ENCODE measurements at regions not wholly inside any gene's neighbourhood (a gene's known extent, or its start where the extent isn't known, plus 50 kb on each side); places are given as distances from the start of the nearest gene placed in this dataset.

DNA sequence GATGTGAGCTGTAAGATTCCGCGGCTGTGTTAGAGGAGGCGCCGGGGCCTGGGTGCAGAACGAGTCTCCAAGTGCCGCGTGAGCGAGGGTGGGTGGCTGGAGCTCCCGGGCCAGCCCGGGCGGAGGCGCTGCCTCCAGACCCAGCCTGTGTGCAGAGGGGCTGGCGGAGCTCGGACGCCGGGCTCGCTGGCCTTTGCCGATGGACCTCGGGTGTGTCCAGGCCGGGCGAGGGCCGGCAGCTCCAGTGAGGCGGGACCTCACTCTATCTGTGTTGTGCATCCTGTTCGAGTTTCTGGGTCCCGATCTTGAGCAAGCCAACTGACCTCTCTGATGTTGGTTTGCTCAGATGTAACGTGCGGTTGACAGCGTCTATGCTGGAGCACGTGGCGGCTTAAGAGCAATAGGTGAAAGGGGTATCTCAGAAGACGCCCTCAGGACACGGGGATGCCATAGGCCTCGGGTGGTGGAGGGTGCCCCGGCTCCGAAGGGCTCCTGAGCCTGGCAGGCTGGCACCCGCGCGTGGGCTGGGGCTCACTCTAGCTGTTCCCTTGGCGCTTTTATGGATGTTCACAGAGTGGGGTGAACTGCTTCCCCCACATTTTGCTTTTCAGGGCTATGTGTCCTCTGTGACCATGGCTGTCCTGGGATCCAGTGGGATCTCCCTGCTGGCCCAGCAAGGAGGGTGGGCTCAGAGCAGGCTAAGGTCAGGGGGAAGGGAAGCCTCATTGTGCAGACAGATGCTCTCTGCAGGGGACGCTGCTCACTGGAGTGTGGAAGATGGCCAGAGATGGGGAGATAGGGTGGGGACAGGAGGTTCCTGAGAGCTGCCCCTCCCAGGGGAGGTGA, 69.8 kb downstream of the MRPL36 start:
- TF ChIP-seq POLR2AphosphoS5 (IDR thresholded peaks at IDR 0.05; ENCODE audit: low read depth, low read length), result no peak
- TF ChIP-seq POLR2A (IDR thresholded peaks at IDR 0.05; ENCODE audit: low read depth, low read length), result no peak
- TF ChIP-seq TAF1 (IDR thresholded peaks at IDR 0.05; ENCODE audit: borderline replicate concordance, low read depth, low read length), result no peak
- FAIRE-seq, result no peak
- DNase-seq (ENCODE audit: insufficient read length), result no peak

DNA sequence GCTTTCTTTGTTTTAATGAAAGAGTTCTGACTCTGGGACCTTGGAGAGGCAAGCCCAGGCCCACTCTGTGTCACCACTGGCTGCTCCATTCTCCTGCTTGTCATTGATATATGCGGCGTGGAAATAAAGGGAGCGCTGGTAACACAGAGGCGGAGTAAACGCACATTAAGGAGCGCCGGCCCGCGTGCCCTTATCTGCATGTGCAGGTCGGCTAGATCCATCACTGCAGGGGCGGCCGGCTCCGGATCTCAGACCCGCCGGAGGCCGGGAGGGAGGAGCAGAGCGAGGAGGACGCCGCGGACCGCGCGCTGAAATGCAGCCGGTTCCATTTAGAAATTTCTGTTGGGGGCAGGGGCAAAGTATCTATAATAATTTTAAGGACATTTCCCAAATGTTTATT, 70.8 kb downstream of the MRPL36 start:
- no peak for DNase-seq (ENCODE audit: insufficient read length)
- TF ChIP-seq POLR2A (IDR thresholded peaks at IDR 0.05; ENCODE audit: low read depth, low read length) (no peak), POLR2AphosphoS5 (IDR thresholded peaks at IDR 0.05; ENCODE audit: low read depth, low read length) (no peak), TAF1 (IDR thresholded peaks at IDR 0.05; ENCODE audit: borderline replicate concordance, low read depth, low read length) (no peak)
- no peak for FAIRE-seq

DNA sequence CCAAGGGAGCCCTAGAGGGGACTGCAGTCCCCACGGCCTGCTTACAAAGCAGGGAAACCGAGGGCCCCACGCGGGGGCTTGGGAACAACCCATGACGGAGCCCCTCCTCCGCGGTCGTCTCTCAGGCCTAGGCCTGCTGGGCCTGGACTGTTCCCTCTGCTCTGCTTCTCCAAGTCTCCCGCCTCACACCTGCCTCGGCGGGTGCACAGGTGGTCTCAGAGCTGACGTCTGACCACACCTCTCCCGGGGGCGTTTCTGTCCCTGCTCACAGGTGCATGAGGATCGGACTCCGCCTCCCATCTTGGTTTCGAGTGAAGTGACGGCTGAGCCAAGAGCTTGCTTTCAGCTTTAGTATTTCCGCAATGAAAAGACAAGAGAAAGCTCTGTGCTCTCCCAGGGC, 72.1 kb downstream of the MRPL36 start:
- FAIRE-seq (no peak), DNase-seq (ENCODE audit: insufficient read length) (no peak)
- TF ChIP-seq POLR2A (IDR thresholded peaks at IDR 0.05; ENCODE audit: low read depth, low read length) (no peak), TAF1 (IDR thresholded peaks at IDR 0.05; ENCODE audit: borderline replicate concordance, low read depth, low read length) (no peak), POLR2AphosphoS5 (IDR thresholded peaks at IDR 0.05; ENCODE audit: low read depth, low read length) (no peak)

DNA sequence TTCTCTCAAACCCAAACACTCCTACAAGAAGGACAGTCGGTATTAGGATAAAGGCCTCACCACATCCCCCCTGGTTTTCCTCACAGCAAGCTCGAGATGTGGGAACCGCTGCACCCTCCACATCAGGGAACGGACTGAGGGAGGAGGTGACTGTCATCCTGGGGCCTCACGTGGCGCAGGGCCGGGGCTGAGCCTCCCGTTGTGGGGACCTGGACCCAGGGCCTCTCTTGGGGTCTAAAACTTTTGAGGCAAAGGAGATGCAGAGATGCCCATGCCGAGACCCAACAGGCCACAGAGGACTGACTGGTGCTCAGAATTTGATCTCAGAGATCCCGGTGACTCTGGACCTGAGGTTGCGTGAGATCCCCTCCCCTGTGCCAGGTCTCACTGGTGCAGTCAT, 72.7 kb downstream of the MRPL36 start:
- FAIRE-seq, result no peak
- DNase-seq (ENCODE audit: insufficient read length), result no peak
- TF ChIP-seq POLR2AphosphoS5 (IDR thresholded peaks at IDR 0.05; ENCODE audit: low read depth, low read length) (no peak), POLR2A (IDR thresholded peaks at IDR 0.05; ENCODE audit: low read depth, low read length) (no peak), TAF1 (IDR thresholded peaks at IDR 0.05; ENCODE audit: borderline replicate concordance, low read depth, low read length) (no peak)

DNA sequence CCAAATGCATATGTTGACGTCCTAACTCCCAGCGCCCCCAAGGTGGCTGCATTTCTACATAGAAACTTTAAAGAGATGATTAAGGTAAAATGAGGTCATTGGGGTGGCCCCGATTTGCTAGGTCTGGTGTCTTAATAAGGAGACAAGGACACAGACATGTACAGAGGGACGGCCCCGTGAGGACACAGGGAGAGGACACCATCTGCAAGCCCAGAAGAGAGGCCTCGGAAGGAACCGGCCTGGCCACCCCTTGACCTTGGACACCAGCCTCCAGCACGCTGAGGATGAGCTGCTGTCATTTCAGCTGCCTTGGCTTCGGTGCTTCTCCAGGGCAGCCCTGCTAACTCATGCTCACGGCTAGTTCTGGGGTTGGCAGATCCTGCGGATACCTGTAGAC, 73.2 kb downstream of the MRPL36 start:
- TF ChIP-seq POLR2A (IDR thresholded peaks at IDR 0.05; ENCODE audit: low read depth, low read length) (no peak), POLR2AphosphoS5 (IDR thresholded peaks at IDR 0.05; ENCODE audit: low read depth, low read length) (no peak), TAF1 (IDR thresholded peaks at IDR 0.05; ENCODE audit: borderline replicate concordance, low read depth, low read length) (no peak)
- DNase-seq (ENCODE audit: insufficient read length) (no peak), FAIRE-seq (no peak)

- no peak for DNase-seq (ENCODE audit: insufficient read length)
- no peak for FAIRE-seq
- no peak for TF ChIP-seq POLR2AphosphoS5 (IDR thresholded peaks at IDR 0.05; ENCODE audit: low read depth, low read length)
- TF ChIP-seq TAF1 (IDR thresholded peaks at IDR 0.05; ENCODE audit: borderline replicate concordance, low read depth, low read length), result no peak
- TF ChIP-seq POLR2A (IDR thresholded peaks at IDR 0.05; ENCODE audit: low read depth, low read length), result no peak
Observed at GRCh38 chr5:1725641-1726468, 73.8 kb downstream of the MRPL36 start.

GRCh38 chr5:1724822-1725602, 74.6 kb downstream of the MRPL36 start:
- FAIRE-seq (no peak), DNase-seq (ENCODE audit: insufficient read length) (no peak)
- no peak for TF ChIP-seq POLR2A (IDR thresholded peaks at IDR 0.05; ENCODE audit: low read depth, low read length)
- TF ChIP-seq TAF1 (IDR thresholded peaks at IDR 0.05; ENCODE audit: borderline replicate concordance, low read depth, low read length), result no peak
- no peak for TF ChIP-seq POLR2AphosphoS5 (IDR thresholded peaks at IDR 0.05; ENCODE audit: low read depth, low read length)

GRCh38 chr5:1723957-1724821, 75.4 kb downstream of the MRPL36 start:
- DNase-seq (ENCODE audit: insufficient read length) (no peak), FAIRE-seq (no peak)
- TF ChIP-seq TAF1 (IDR thresholded peaks at IDR 0.05; ENCODE audit: borderline replicate concordance, low read depth, low read length) (no peak), POLR2A (IDR thresholded peaks at IDR 0.05; ENCODE audit: low read depth, low read length) (no peak), POLR2AphosphoS5 (IDR thresholded peaks at IDR 0.05; ENCODE audit: low read depth, low read length) (no peak)

DNA sequence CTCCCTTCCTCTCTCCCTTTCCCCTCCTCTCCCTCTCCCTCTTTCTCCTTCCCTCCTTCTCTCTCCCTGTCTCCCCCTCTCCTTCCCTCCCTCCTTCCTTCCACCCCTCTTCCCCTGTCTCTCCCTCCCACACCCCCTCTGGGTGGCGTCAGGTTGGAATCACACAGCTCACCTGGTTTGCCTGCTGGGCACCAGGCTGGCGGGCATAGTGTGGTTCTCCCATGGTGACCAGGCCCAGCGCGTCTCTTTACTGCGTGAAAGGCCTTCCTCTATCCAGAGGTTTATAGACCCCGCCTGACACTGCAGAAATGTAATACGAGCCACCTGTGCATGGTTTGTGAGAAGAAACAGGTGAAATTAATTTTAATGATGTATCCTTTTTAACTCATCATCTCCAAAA, 76.2 kb downstream of the MRPL36 start:
- FAIRE-seq (no peak), DNase-seq (ENCODE audit: insufficient read length) (no peak)
- TF ChIP-seq POLR2A (IDR thresholded peaks at IDR 0.05; ENCODE audit: low read depth, low read length) (no peak), POLR2AphosphoS5 (IDR thresholded peaks at IDR 0.05; ENCODE audit: low read depth, low read length) (no peak), TAF1 (IDR thresholded peaks at IDR 0.05; ENCODE audit: borderline replicate concordance, low read depth, low read length) (no peak)

DNA sequence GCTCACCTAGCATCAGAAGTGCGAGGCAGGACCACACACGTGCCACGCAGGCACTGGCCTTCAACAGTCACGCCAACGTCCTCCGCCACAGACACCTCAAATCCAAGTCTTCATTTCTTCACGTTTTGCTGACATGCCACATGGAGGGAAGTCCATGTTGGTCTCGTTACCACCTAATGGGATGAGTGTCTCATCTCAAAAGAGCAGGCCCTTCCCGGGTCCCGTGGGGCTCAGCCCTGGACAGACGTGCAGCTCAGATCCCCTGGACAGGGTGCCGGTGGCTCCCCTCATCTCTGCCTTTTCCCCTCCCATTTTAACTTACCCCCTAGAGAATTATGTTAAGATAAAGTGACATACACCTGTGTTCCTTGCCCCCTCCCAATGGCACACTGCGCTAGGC, 76.8 kb downstream of the MRPL36 start:
- TF ChIP-seq TAF1 (IDR thresholded peaks at IDR 0.05; ENCODE audit: borderline replicate concordance, low read depth, low read length), result no peak
- TF ChIP-seq POLR2AphosphoS5 (IDR thresholded peaks at IDR 0.05; ENCODE audit: low read depth, low read length), result no peak
- no peak for TF ChIP-seq POLR2A (IDR thresholded peaks at IDR 0.05; ENCODE audit: low read depth, low read length)
- no peak for DNase-seq (ENCODE audit: insufficient read length)
- no peak for FAIRE-seq
